TTC549 (cell line): ENCODE measurements at regions not wholly inside any gene's neighbourhood (a gene's known extent, or its start where the extent isn't known, plus 50 kb on each side); places are given as distances from the start of the nearest gene placed in this dataset.

Source experiments
- FAIRE-seq: peaks from 2 replicates; lab custom pipeline; 2012; peaks lifted over from hg19 to GRCh38; lab: Jason Lieb, UNC

DNA sequence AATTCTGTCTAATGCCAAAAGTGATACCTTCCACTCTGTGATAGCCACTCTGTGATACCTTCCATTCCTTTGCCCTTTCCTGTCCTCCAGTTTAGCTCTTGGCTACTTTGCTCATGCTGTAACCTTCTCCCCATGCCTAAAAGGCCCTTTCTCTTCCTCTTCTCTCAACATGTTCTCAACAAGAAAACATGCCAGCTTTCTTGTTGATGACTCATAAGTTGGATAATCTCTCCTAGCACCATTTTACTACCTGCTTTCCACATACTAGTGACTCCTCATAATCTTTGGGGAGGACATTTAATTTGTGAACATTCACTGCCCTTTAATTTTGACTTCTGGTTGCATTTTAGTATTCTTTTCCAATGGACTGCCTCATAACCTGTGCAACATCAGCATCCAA, 55.9 kb upstream of the NT5C1B start:
- FAIRE-seq, result no peak

DNA sequence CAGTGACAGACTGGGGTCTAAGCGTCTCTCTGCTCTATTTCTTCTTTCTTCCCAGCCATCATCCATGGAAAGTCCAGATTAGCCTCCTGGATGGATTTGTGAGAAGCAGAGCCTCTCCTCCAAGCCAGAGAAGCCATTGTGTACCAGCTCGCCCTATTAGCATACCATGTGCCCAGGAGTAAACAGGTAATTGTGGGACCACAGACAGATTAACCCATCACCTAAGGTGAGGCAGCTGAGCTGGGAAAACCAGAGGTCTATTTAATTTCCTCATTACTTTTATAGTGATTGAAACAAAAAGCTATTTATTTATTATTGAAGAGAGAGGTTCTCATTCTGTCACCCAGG, 54.7 kb upstream of the NT5C1B start:
- FAIRE-seq, result no peak

DNA sequence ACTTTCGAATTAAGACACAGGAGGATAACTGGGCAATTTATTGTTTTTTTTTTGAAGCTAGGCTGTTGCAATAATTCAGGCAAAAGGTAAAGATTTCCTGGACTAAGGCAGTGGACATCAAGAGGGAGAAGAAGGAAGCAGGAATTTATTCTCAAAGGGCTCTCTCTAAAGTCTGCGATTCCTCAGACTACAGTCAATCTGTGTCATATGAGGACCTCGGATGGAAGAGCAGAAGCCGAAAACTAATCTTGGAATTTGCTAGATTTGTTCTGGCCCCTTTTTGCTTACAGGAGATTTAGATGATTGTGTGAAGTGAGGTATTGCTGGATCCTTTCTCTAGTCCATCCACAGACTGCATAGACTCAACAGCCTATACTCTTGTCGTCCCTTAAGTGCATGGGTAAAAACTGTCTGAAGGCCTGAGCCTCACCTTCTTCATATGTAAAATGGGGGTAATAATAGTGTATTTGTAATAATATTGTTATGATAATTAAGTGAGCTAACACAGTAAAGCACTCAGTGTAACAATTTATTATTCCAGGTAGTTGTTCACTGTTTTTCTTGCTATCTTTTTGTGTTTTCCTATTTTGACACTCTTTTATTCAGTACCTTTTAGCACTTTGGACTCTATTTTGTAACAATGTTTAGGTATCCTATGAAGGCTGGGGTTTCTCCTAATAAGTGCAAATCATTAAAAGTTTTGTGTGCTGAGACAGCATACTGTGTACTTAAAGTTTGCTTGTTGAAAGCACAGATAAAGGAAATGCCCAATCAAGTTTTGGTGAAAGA, 54.2 kb upstream of the NT5C1B start:
- FAIRE-seq, result no peak

DNA sequence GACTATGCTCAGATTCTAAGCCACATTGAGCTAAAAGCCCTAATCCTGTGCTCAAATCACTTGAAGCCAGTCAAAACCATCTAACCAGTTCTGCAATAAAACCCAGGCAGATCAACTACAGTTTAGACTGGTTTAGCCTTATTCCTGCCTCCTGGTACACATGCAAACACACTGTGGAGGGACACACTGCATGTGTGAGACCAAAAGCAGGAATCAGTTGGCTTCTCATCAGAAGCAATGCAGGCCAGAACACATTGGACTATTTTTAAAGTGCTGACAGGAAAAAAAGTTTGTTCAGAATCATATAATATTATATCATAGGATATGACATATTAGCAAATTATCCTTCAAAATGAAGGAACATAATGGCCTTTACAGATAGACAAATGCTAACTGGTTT, 52.5 kb upstream of the NT5C1B start:
- FAIRE-seq, result no peak

DNA sequence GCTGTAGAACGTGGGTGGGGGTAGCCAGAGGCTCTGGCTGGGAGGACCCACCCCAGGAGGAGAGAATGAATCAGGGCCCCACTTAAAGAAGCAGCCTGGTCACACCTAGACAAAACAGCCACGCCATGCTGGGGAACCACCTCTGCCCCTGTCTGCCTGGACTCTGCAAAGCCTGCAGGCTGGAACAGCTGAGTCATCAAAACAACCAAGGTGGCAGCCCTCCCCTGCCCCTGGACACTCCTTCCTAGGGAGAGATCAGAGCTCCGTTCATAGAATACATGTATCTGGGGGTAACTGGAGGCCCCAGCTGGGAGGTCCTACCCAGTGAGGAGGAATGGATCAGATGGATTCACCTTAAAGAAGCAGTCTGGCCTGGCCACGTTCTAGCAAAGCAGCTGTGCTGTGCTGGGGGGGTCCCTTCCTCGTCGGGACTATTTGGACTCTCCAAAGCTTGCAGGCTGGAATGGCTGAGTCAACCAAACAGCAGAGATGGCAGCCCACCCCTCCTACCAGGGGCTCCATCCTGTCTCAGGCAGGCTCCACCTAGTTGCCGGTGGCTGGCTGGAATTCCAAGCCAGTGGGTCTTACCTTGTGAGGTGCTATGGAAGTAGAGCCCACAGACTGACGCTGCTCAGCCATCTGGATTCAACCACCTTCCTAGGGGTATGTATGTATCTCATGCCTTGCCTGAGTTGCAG, 50.5 kb upstream of the NT5C1B start:
- FAIRE-seq, result no peak
